NCI-H146 treated with DMSO at 0.1 percent for 48 hours (cell line): ENCODE measurements at regions not wholly inside any gene's neighbourhood (a gene's known extent, or its start where the extent isn't known, plus 50 kb on each side); places are given as distances from the start of the nearest gene placed in this dataset.

Source experiments
- DNase-seq: peaks from one replicate; lab custom pipeline; 2025; ENCODE audit not compliant: unreplicated experiment; lab: John Stamatoyannopoulos, UW

DNA sequence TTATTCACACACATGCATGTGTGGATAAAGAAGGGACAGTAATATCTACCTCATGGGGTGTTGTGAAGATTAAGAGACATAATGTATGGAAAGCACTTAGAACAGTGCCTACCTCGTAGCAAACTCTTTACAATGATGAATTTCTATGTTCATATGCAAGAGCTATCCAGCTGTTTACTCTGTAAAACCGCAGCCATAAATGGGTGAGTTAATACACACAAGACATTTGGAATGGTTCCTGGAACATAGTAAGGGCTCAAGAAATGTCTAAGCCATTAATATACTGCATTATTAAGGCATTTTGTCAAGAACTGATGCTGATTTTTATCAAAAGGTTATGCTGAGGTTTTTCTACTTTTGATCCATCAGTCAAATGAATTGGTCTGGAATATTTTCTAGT, 1076.2 kb downstream of the TSN start:
- no peak for DNase-seq

DNA sequence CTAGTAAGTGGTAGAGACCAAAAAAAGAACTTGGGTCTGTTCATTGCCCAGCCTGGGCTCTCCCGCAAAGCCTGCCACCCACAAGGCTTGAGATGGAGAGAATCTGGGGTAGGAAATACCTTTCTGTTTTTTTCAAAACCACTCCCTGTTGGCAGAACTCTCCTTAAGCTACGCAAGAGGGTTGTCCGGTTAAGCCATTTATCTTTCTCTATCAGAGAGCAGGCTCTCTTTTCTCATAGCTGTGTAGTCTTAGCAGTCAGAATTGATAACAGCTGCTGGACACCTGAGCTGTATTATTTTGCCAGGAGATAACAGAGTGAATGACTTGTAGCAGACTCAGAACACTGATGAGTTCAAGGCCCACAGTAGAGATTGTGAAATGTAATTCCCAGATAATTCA, 1088.1 kb downstream of the TSN start:
- no peak for DNase-seq

DNA sequence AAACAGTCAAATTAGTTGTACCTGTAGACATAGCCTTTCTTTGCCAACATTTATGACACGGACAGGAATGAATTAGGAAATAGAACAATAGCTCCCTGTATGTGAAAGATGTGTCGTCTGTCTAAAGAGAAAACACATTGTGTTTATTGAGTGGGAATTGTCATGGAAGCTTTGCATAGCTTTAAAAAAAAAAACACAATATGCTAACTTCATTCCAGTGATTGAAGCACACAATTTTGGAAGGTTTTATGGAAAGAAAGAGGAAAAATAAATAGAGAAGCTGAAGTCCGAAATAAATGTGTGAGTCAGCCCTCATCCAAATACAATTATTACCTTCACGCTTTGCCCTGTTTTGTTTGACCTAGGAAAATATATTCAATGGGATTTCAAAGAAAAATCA, 1095.7 kb downstream of the TSN start:
- no peak for DNase-seq

DNA sequence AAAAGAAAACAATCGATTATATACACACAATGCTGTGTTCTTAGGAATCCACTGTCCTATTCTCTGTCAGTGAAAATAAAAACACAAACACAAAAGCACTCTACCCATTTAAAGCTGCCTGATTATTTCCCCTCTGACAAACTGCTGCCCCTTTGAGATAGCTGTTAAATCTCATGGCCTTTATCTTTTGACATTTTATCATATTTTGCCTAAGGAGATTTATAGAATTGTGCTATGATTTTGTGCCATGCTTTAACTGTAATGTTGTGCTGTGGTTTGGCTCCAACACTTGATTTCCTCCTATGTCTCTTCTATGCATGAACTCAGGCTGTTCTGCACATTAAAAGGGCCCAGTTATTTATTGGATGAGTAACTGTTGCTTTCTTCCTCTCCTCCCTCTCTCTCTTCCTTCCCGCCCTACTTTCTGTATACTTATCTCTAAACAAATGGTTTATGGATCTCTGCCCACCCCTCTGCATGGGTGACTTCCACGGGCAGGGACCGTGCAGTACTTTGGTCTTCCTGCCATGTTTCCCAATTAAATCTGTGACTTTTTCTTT, 1096.6 kb downstream of the TSN start:
- DNase-seq, result no peak

DNA sequence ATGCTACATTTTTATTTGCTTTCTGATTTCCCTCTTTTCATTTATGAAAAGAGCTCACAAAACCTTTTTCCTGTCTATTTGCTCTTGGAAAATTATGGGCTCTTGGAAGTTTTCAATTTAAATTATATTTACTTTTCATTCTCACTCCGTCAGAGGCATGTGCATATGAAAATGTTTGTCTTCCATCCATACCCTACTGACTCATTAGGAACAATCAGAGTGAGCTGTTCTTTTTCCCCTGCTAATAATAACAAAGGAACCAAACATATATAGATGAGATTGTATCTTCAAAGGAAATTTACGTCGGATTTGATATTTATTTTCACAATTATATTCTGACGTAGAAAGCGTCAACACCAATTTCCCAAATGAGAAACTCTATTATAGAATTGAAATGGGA, 1101.2 kb downstream of the TSN start:
- DNase-seq, result peak; percentile 78

DNA sequence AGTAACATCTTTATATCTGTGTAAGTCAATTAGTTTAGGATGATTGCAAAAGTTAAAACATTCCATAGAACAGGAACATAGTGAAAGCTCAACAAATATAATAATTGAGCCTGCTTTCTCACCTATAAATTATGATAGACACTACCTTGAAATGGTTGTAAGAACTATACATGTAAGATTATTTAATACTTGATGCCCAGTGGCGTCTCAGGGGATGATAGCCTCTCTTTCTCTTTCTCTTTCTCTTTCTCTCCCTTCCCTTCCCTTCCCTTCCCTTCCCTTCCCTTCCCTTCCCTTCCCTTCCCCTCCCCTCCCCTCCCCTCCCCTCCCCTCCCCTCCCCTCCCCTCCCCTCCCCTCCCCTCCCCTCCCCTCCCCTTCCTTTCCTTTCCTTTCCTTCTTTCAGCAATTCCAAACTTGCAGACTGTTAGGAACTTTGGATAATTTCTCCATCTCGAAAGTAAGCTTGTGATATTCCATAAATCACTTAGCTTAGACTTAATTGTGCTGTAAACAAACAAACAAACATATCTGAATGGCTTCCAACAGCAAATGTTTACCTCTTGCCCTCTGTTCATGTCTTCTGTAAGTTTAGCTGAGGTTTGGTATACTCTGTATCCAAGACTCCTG, 1102.7 kb downstream of the TSN start:
- DNase-seq, result no peak

DNA sequence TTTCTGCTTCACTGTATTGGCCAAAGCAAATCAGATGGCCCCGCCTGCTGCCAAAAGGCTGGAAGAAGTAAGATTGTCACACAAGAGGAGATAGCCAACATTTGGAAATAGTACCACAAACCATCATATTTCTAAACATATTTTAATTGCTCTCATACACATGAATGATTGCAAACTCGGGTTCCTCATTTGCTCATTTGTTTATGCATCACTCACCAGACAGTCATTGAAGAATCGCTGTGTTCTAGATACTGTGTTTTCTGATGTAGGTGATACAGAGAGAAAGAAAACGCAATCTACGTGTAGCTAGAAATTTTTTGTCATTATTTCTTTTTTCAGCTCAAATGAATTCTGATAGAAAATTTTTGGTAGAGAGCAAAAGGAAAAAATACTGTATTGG, 1103.4 kb downstream of the TSN start:
- DNase-seq, result no peak

DNA sequence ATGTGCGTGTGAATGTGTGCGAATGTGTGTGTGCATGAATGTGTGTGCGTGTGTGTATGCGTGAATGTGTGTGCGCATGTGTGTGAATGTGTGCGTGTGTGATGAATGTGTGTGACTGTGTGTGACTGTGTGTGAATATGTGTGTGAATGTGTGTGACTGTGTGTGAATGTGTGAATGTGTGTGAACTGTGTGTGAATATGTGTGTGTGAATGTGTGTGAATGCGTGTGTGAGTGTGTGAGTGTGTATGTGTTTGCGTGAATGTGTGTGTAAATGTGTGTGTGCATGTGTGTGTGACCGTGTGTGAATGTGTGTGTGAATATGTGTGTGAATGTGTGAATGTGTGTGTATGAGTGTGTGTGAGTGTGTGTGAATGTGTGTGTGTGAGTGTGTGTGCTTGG, 1103.8 kb downstream of the TSN start:
- no peak for DNase-seq

DNA sequence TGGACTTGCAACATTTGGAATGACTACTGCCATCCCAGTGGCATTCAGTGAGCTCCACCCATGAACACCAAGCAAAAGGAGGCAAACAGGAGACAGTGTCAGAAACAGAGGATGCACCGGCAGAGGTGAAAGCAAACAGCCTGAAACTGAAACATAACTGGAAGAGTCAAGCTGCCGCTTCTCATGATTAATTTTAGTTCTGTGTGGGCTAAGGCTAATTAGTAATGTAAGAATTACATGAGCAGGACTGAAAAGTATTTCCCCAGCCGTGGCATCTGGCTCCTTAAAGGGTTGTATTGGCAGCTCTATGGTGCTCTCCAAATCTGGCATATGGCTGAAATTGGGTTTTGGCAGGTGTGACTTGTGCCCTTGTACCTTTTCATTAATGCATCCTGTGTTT, 1108.1 kb downstream of the TSN start:
- DNase-seq, result no peak

DNA sequence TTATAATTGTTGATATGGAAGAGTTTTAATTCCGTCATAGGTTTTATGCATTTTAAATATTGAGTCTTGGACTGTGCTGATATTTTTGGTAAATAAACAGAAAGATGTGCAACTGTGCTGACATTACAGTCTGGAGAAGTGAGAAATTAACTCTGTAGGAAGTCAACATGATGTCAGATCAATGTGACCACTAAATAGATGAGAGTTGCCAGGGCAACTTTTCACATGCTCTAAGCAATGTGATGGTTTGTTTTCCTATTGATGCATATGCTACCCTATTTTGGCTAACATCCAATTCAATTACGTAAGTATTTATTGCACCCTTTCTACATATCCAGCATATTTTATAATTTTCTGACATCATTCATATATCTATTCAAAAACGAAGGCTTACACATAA, 1109.3 kb downstream of the TSN start:
- DNase-seq, result peak; percentile 51

DNA sequence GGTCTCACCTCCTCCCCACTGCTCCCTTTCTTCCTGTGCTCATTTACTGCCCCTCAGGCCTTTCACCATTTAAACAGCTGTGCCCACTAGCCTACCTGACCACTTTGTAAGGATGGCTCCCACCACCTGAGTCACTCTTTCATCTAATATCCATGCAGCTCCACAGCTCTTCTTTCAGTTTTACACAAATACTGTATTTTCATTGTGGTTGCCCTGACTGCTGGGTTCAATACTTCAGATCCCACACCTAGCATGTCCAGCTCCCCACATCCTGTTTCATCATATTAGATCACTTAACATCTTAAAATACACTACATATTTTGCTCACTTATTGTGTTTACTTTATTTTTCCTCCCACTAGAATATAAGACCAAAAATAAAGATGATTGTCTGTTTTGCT, 1110.6 kb downstream of the TSN start:
- DNase-seq, result no peak

DNA sequence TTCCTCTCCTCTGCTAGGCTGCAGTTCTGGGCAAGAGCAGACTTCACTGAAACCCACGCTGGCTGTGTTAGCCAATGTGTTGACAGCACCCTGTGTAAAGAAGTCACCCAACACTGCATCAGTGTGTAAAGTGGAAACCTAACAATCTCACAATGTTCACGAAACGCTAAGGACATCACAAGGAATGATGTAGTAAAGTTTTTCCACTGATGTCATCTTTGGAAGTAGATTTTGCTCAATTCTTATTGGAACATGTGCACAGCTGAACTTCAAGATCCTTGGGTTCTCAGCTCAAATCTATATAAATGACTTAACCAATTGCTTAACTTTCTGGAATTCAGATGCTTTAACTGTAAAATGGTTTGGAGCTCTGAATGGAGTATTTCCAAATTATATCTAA, 1112.5 kb downstream of the TSN start:
- no peak for DNase-seq

DNA sequence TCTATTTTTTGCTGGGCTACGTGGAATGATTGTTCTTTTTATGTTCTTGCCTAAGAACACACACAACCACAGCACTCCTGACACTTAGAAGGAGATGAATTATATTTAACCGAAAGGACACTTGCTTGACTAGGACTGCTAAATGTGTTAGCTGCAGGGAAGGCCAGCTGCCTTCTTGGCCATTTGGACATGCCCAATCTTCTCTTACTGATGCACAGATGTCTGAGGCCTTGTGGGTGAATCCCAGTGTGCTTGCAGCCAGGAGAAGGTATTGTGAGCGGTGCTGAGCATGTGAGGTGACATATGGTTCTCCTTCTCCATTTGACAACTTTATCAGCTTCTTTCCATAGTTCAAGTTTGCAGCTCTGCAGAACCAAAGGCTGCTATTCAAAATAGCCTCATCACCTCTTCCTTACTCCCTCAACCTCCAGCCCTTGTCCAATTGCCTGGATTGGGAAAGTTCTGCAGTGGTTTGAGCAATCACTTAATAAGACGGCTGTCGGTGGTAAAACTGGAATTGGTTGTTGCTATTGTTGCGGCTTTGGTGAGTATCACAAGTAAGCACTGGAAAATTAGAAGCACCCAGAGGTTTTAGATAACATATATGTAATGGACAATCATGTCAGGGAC, 1113.3 kb downstream of the TSN start:
- no peak for DNase-seq

DNA sequence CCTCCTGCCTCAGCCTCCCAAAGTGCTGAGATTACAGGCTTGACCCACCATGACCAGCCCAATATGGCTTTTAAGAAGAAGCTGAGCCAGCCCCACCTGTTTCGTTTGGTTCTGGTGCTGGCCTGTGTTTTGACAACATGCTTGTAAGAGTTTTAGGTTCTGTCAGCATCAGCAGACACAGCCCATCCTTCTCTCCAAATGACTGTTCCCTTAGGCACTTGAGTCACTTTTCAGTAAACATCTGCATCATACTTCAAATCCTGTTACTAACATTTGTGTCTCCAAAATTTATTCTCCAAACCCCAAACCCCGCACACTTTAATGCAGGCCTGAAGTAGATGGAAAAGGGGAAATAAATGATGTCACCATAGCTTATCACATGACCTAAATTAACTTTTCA, 1118.5 kb downstream of the TSN start:
- DNase-seq, result no peak

DNA sequence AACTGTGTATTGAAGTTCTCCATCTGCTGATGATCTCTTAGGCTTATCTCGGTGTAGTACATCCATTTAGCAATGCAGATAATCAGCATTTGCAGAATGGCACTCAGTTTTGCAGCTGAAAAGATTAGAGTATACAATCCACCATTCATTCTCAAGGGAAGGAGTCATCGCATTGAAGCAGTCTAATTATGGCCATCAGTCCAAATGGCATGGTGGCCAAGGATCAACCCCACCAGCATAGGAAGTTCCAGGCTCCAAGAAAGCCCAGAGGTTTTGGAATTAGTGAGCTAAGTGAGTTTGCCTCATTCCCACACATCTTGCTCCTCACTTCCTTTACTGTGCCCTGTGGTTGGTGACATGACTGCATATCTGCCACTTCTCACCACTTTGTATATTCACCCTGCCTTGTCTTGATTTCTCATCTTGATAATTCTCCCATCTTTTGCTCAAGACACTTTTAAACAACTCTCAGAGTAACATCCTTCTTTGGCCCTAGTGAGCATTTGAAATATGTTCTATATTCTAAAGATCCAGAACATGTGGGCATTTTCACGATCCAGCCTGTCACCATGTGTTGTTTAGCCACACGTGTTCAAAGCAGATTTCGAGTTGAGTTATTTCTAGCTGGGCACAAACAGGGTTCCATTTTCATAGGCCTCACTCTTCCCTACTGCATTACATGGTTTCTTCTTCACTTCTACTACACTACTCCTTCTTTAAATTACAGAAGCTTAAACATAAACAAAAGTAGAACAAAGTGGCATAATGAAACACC, 1119.8 kb downstream of the TSN start:
- no peak for DNase-seq

DNA sequence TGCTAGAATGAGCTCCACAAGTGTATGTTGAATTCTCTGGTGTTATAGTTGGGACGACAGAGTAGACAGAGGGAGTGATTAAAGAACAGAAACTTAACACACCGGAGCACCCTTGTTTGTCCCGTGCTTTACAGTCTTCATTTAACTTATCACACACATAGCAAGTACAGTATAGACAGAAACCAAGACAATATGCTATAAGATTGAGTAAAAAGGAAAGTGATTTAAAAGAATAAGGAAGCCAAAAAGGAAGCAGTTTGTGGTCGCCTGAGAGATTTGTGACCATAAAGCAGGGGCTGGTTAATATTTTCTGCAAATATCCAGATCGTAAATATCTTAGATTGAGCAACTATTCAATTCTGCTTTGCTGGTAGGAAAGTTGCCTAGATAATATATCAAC, 1128.4 kb downstream of the TSN start:
- no peak for DNase-seq

DNA sequence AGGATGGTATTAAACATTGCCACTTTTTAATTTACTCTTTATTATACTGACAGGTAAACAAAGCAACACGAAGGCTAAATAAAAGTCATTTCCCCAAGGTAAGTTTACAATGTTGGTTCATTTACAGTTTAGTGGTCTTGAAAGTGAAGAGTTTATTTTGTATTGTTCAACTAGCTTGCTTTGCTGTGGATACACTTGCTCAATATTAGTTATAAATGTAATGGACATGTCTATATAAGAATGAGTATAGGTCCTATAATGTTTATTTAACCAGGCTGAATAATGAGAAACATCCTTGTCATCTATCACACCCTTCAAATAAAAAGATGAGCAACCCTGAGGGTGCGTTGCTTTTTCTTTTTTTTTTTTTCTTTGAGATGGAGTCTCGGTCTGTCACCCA, 1129.4 kb downstream of the TSN start:
- DNase-seq, result no peak

DNA sequence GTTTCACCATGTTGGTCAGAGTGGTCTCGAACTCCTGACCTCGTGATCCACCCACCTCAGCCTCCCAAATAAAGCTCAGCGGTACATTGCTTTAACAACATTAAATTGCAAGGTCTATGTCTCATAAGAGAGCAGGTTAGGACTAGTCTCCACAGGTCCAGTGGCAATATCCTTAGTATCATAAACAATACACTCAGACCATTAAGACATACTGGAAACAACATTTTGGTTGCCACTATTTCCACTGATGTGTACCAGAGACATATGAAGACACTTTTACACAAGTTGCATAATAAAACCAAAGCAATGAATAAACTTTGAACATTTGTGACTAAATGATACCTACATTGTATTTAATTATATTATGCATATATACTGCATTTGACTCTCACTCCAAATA, 1130.0 kb downstream of the TSN start:
- DNase-seq, result no peak

DNA sequence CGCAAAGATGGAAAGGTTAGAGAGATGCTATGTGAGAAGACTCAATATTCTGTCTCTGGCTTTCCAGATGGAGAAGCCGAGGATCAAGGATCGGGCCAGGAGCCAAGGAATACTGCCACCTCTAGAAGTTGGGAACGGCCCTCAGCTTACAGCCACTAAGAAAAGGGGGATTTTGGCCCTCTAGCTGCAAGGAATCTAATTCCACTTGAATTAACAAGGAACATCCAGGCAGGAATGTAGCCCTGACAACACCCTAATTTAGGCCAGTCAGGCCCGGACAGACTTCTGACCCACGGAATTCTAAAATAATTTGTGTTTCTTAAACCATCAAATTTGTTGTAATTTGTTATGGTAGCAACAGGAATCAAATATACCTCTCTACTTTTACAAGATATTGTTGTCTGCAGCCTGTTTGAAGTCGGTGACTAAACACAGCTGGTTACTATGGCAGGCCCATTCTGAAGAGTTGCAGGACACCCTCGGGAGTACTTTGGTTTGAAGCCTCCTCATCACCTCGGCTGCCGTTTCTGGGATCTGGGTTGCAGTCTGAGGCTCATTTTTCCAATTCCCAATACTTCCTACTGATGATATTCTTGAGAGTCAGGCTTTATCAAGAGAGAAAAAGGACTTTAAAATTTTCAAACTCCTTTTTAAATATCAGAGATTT, 1131.2 kb downstream of the TSN start:
- no peak for DNase-seq

DNA sequence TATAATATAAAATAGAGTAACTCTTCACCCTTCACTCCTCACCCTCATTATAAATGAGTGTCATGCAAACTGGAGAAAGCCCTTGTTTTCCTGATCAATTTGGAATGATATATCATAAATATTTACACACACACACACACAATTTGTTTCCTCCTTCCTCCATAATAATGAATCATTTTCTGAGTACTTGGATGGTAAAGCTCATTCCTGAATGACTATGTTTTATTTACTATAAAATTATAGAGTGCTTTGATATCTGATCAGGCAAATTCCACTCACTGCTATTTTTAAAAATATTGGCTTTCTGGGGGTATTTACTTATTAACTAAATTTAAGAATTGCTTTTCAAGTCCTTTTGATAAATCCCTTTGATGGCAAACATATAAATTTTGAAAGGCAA, 1125.5 kb upstream of the CNTNAP5 start:
- no peak for DNase-seq

DNA sequence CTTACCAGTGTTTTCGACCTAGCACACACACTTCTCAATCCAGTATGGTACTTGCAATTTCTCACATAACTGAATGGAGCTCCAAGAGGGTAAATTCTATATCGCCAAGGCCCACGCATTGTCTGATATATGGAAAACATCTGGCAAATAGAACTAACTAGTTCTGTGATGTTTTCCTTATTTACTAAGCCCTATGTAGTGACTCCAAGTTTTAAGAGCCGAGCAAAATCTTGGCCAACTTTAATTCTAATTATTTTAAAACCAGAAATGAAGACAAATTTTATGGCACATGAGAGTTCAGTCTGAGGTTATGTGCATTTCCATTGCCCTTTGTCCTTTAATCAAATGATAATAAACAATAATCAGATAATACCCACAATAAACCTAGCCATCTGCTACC, 1119.7 kb upstream of the CNTNAP5 start:
- no peak for DNase-seq

DNA sequence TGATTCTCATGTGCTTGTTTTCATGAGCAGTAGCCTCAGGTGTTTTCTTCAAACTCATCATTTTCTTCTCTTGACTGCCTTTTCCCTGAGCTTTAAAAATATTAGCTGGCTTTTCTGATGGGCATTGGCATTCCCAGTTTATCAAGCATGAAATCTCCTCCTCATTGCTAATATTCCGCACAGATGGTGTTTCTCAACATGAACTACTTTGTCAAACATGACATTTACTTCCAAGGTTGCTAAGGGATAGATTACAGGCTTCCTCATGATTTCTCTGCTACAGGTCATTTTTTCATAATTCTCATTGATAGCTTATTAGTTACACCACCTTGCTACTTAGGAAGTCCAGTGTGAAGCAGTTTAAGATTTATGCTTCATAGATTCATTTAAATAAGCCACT, 1116.9 kb upstream of the CNTNAP5 start:
- no peak for DNase-seq
